A673 (cell line): ENCODE measurements at regions not wholly inside any gene's neighbourhood (a gene's known extent, or its start where the extent isn't known, plus 50 kb on each side); places are given as distances from the start of the nearest gene placed in this dataset.
"Not testable (repeated sequence)": the region's sequence is repeated elsewhere in the genome, so short reads cannot be mapped to it uniquely, and the experiment has no call there.

ENCODE experiments used
- BruUV-seq: library from RNA; stranded (reverse); fragments of 400-500 nt; replicated peaks from 2 replicates; lab custom pipeline; 2021; lab: Mats Ljungman, UMichigan
- CTCF ChIA-PET: fragments of 300-600 bp; sonication (Branson Sonifier 250); formaldehyde crosslinking; loops from one replicate; lab custom pipeline; 2022; ENCODE audit warnings: antibody characterized with exemption; lab: Charles Lee
- POLR2A ChIA-PET: fragments of 300-600 bp; sonication (Branson Sonifier 250); formaldehyde crosslinking; loops from one replicate; lab custom pipeline; 2022; ENCODE audit warnings: antibody characterized with exemption; ENCODE audit not compliant: low non-redundant PET; lab: Charles Lee
- DNase-seq: peaks from one replicate; pipeline ENCODE4 v3.0.0-alpha.2; 2015; ENCODE audit warnings: low spot score
- H3K27ac ChIP-seq: fragments of 200-600 bp; sonication (generic); 2 replicates; pipeline ENCODE4 v1.5.1; 2016; ENCODE audit warnings: mixed run types, low read depth, mild to moderate bottlenecking, mixed read lengths, antibody characterized with exemption, low read length; ENCODE audit not compliant: poor library complexity, severe bottlenecking
- H3K27me3 ChIP-seq: fragments of 200-600 bp; sonication (generic); replicated peaks from 2 replicates; pipeline ENCODE4 v1.6.1; 2017; ENCODE audit warnings: mixed run types, low read depth, mild to moderate bottlenecking, mixed read lengths, antibody characterized with exemption, low read length; ENCODE audit not compliant: insufficient read depth, poor library complexity
- H3K36me3 ChIP-seq: fragments of 200-600 bp; sonication (generic); 2 replicates; pipeline ENCODE4 v1.6.1; 2016; ENCODE audit warnings: mixed run types, mild to moderate bottlenecking, mixed read lengths, antibody characterized with exemption, low read length; ENCODE audit not compliant: insufficient read depth, poor library complexity, severe bottlenecking
- H3K4me1 ChIP-seq: fragments of 200-600 bp; sonication (generic); 2 replicates; pipeline ENCODE4 v1.6.1; 2017; ENCODE audit warnings: mixed run types, mild to moderate bottlenecking, mixed read lengths, antibody characterized with exemption, low read length; ENCODE audit not compliant: insufficient read depth, poor library complexity, severe bottlenecking
- H3K4me3 ChIP-seq: fragments of 200-600 bp; sonication (generic); 2 replicates; pipeline ENCODE4 v1.5.1; 2016; ENCODE audit warnings: low read depth, mixed run types, mild to moderate bottlenecking, mixed read lengths, low read length; ENCODE audit not compliant: poor library complexity, severe bottlenecking
- H3K9me3 ChIP-seq: fragments of 200-600 bp; sonication (generic); 2 replicates; pipeline ENCODE4 v1.6.1; 2016; ENCODE audit warnings: mixed run types, low read depth, mild to moderate bottlenecking, mixed read lengths, antibody characterized with exemption, low read length; ENCODE audit not compliant: poor library complexity, severe bottlenecking
- CTCF ChIP-seq: fragments of 300-800, 200-600 bp; sonication (generic); conservative IDR thresholded peaks from 2 replicates; pipeline ENCODE4 v1.5.1; 2017; ENCODE audit warnings: low read depth, mild to moderate bottlenecking, antibody characterized with exemption, low read length, moderate library complexity, mixed read lengths
- EZH2 ChIP-seq: fragments of 200-600 bp; sonication (generic); IDR thresholded peaks from 2 replicates; pipeline ENCODE4 v1.6.1; 2017; ENCODE audit warnings: borderline replicate concordance, low read depth, mild to moderate bottlenecking, mixed read lengths, antibody characterized with exemption, low read length; ENCODE audit not compliant: poor library complexity, severe bottlenecking
- intact Hi-C: fragments of 100-400 bp; cut with micrococcal nuclease; formaldehyde crosslinking; loops from one replicate; pipeline ENCODE4 v1.10.0; 2022; ENCODE audit not compliant: unreplicated experiment

DNA sequence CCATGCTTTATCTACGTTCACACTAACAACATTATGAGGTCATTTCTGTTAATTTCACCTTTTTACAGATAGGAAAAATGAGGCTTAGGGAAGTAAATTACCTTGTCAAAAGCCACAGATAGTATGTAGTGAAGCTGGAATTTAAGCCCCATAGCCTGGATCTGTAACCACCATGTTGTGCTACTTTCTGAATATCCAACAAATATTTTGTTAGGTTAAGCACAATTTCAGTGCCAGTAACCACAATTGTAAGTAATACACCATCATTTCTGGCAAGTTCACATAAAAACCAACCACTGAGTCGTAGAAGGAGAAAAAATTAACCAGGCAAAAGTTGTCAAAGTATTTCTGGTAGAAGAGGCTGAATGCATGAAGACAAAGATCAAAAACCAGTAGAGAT is 593.1 kb upstream of the CAMK1G start:
- no peak overlapping the region for H3K27ac ChIP-seq
- no peaks in the 10 kb centered on the region for H3K4me1 ChIP-seq
- intact Hi-C loops, result no loop called here
- ChIA-PET POLR2A (no interaction called here), CTCF (no interaction called here)
- no peak overlapping the region for H3K4me3 ChIP-seq
- TF ChIP-seq CTCF, result no peak
- no peak for TF ChIP-seq EZH2
- DNase-seq, result no peak
- no peaks in the 10 kb centered on the region for H3K9me3 ChIP-seq
- BruUV-seq, result no TSS peak
- H3K36me3 ChIP-seq, result no peaks in the 10 kb centered on the region
- no peaks in the 10 kb centered on the region for H3K27me3 ChIP-seq

- H3K27me3 ChIP-seq, intact Hi-C loops, POLR2A ChIA-PET, H3K4me1 ChIP-seq, H3K9me3 ChIP-seq, DNase-seq, CTCF ChIA-PET, H3K4me3 ChIP-seq, BruUV-seq, H3K36me3 ChIP-seq, H3K27ac ChIP-seq: not testable (repeated sequence)
Observed at GRCh38 chr1:208997053-208997452, 586.5 kb upstream of the CAMK1G start.

- H3K9me3 ChIP-seq, result no peaks in the 10 kb centered on the region
- no TSS peak for BruUV-seq
- POLR2A ChIA-PET, result no interaction called here
- no peaks in the 10 kb centered on the region for H3K27me3 ChIP-seq
- H3K4me3 ChIP-seq, result no peak overlapping the region
- CTCF ChIA-PET, result no interaction called here
- no peaks in the 10 kb centered on the region for H3K4me1 ChIP-seq
- peak; percentile 11 for DNase-seq
- intact Hi-C loops, result no loop called here
- H3K36me3 ChIP-seq, result no peaks in the 10 kb centered on the region
- TF ChIP-seq EZH2 (no peak), CTCF (peak; percentile 41)
- no peak overlapping the region for H3K27ac ChIP-seq
Observed at GRCh38 chr1:208997726-208998312, 585.7 kb upstream of the CAMK1G start.

DNA sequence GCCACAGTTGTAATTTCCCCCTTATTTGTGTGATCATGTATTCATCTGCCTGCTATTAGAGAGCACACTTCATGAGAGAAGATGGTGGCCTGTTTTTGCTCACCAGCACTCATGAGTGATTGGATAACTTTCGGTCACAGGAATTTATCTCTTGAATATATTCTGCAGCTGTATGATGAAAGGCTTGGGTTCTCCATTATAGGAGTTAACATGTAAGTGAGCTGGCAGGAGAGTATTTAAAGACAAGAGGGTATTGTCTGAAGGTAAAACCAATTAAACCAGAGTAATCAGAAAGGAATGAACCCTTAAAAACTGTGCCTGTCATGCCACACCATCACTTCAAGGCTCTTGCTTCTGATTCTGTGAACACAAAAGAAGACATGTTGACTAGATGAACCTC is 574.9 kb upstream of the CAMK1G start:
- Histone ChIP-seq H3K9me3 (no peaks in the 10 kb centered on the region), H3K27me3 (no peaks in the 10 kb centered on the region), H3K4me1 (no peaks in the 10 kb centered on the region), H3K4me3 (no peak overlapping the region), H3K27ac (no peak overlapping the region), H3K36me3 (no peaks in the 10 kb centered on the region)
- intact Hi-C loops, result no loop called here
- no peak for TF ChIP-seq CTCF
- CTCF ChIA-PET, result no interaction called here
- no TSS peak for BruUV-seq
- DNase-seq, result no peak
- POLR2A ChIA-PET, result no interaction called here
